Glutamatergic neuron (in vitro differentiated cells): ENCODE measurements at regions not wholly inside any gene's neighbourhood (a gene's known extent, or its start where the extent isn't known, plus 50 kb on each side); places are given as distances from the start of the nearest gene placed in this dataset.

Experiments used
- DNase-seq: peaks from one replicate; pipeline ENCODE4 v3.0.0; 2022
- H3K27ac Mint-ChIP-seq: one replicate; pipeline ENCODE4 v1.8.0; 2020; ENCODE audit warnings: mild to moderate bottlenecking, mixed read lengths, inconsistent platforms; ENCODE audit not compliant: unreplicated experiment
- H3K27me3 Mint-ChIP-seq: one replicate; pipeline ENCODE4 v1.8.0; 2020; ENCODE audit warnings: mild to moderate bottlenecking, moderate library complexity, mixed read lengths, inconsistent platforms; ENCODE audit not compliant: unreplicated experiment
- H3K36me3 Mint-ChIP-seq: one replicate; pipeline ENCODE4 v1.8.0; 2020; ENCODE audit warnings: mild to moderate bottlenecking, mixed read lengths, inconsistent platforms; ENCODE audit not compliant: unreplicated experiment
- H3K4me1 Mint-ChIP-seq: one replicate; pipeline ENCODE4 v1.8.0; 2020; ENCODE audit warnings: mild to moderate bottlenecking, low read depth, mixed read lengths, inconsistent platforms; ENCODE audit not compliant: unreplicated experiment
- H3K4me3 Mint-ChIP-seq: one replicate; pipeline ENCODE4 v1.8.0; 2020; ENCODE audit warnings: mild to moderate bottlenecking, mixed read lengths, inconsistent platforms; ENCODE audit not compliant: unreplicated experiment
- H3K9me3 Mint-ChIP-seq: one replicate; pipeline ENCODE4 v1.8.0; 2020; ENCODE audit warnings: mild to moderate bottlenecking, moderate library complexity, mixed read lengths, inconsistent platforms; ENCODE audit not compliant: unreplicated experiment
- TF ChIP-seq, protein P1 (sequence below): fragments of 200-600 bp; sonication (generic); IDR thresholded peaks from one replicate; pipeline ENCODE4 v1.5.0; 2021; ENCODE audit not compliant: partially characterized antibody, unreplicated experiment

- TF ChIP-seq, protein P1, sequence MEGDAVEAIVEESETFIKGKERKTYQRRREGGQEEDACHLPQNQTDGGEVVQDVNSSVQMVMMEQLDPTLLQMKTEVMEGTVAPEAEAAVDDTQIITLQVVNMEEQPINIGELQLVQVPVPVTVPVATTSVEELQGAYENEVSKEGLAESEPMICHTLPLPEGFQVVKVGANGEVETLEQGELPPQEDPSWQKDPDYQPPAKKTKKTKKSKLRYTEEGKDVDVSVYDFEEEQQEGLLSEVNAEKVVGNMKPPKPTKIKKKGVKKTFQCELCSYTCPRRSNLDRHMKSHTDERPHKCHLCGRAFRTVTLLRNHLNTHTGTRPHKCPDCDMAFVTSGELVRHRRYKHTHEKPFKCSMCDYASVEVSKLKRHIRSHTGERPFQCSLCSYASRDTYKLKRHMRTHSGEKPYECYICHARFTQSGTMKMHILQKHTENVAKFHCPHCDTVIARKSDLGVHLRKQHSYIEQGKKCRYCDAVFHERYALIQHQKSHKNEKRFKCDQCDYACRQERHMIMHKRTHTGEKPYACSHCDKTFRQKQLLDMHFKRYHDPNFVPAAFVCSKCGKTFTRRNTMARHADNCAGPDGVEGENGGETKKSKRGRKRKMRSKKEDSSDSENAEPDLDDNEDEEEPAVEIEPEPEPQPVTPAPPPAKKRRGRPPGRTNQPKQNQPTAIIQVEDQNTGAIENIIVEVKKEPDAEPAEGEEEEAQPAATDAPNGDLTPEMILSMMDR, result no peak
- Mint-ChIP-seq H3K27me3 (no peaks in the 10 kb centered on the region), H3K27ac (no peak overlapping the region), H3K4me3 (no peak overlapping the region), H3K4me1 (no peaks in the 10 kb centered on the region), H3K36me3 (no peaks in the 10 kb centered on the region), H3K9me3 (no peaks in the 10 kb centered on the region)
- no peak for DNase-seq
Measured at GRCh38 chr5:82399111-82399510, 121.0 kb upstream of the RPS23 start.

DNA sequence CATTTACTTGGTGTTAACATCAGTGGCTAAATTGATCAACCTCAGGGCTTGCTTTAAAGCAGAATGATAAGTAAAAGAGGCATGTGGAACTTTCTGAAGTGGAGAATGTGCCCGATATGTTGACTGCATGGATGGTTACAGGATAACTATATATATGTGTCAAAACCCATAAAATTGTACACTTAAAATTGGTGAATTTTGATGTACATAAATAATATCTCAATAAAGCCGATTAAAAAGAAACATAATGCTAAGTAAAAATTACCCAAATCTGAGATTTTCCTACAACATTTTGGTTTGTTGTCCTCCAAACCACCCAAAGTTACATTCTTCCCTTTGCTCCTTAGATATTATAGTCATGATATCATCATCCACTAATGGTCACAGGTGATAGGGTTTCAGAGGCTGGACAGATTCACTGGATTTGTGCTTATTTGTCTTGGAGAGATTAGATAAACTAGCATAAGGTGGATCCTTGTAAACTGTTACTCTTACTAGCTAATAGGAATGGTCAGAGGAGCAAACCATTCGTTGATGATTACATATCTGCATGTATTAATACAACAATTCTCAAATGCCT, 119.7 kb upstream of the RPS23 start:
- no peaks in the 10 kb centered on the region for H3K36me3 Mint-ChIP-seq
- no peak overlapping the region for H3K27ac Mint-ChIP-seq
- no peak overlapping the region for H3K4me3 Mint-ChIP-seq
- no peaks in the 10 kb centered on the region for H3K9me3 Mint-ChIP-seq
- H3K4me1 Mint-ChIP-seq, result no peaks in the 10 kb centered on the region
- H3K27me3 Mint-ChIP-seq, result no peaks in the 10 kb centered on the region
- TF ChIP-seq, protein P1, result no peak
- DNase-seq, result no peak

DNA sequence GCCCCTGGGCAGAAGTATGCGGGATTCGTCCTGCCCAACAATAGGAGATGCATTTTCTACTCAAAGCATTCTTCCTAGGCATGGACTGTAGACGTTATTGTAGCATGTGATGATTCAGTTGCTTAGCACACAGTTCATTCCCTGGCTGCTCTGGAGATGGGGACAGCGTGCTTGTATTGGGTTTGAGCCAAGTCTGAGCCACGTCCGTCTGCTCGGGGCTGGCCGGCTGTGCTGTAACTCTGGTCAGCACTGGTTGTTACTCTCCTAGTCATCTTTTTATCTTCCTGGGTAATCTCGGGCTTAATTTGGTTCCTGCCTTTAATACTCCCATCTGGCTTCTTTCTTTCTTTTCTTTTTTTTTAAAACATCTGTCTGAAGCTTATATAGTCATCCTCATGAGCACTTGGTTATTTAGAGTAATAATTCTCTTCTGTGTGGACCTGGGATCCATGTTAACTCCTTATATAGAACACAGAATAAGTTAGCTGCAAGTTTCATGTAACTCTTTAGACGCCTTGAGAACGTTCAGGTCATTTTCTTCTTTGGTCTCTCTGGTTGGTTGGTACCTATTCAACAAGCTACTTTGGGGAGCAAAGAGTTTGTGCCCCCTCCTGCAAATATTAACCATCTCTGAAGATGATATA, 118.8 kb upstream of the RPS23 start:
- Mint-ChIP-seq H3K36me3 (no peaks in the 10 kb centered on the region), H3K9me3 (peaks cover 2% of the 10 kb centered on the region), H3K4me3 (no peak overlapping the region), H3K27me3 (peaks cover 2% of the 10 kb centered on the region), H3K27ac (no peak overlapping the region), H3K4me1 (no peaks in the 10 kb centered on the region)
- TF ChIP-seq, protein P1, result no peak
- no peak for DNase-seq

DNA sequence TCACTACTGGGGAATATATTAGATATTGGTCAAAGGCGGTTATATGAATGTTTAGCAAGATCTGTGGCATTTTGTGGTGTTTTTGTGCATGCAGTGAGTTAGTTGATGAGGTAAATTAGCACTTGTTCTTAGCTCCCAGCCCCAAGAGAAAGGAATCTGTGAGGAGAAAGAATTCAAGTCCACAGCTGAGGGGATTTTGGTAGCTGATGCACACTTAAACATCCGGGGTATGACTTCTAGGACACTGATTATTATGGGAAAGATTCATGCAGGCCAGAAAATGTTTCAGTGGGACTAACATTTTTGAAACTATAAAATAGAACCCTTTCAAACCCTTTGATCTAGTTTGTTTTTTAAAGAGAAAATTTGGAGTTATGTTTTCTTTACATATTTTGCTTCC, 118.2 kb upstream of the RPS23 start:
- TF ChIP-seq, protein P1, result no peak
- DNase-seq, result no peak
- Mint-ChIP-seq H3K36me3 (no peaks in the 10 kb centered on the region), H3K27me3 (peaks cover 2% of the 10 kb centered on the region), H3K9me3 (peaks cover 2% of the 10 kb centered on the region), H3K4me3 (no peak overlapping the region), H3K4me1 (no peaks in the 10 kb centered on the region), H3K27ac (no peak overlapping the region)

- TF ChIP-seq, protein P1, result no peak
- H3K4me1 Mint-ChIP-seq, result no peaks in the 10 kb centered on the region
- no peak overlapping the region for H3K4me3 Mint-ChIP-seq
- H3K36me3 Mint-ChIP-seq, result no peaks in the 10 kb centered on the region
- peaks cover 2% of the 10 kb centered on the region for H3K27me3 Mint-ChIP-seq
- no peak overlapping the region for H3K27ac Mint-ChIP-seq
- peaks cover 2% of the 10 kb centered on the region for H3K9me3 Mint-ChIP-seq
- no peak for DNase-seq
Measured at GRCh38 chr5:82393951-82394350, 115.8 kb upstream of the RPS23 start.
